MM.1S (cell line): ENCODE measurements at regions not wholly inside any gene's neighbourhood (a gene's known extent, or its start where the extent isn't known, plus 50 kb on each side); places are given as distances from the start of the nearest gene placed in this dataset.

Experiments
- DNase-seq: peaks from one replicate; pipeline ENCODE4 v3.0.0-alpha.2; 2015
- H2AFZ ChIP-seq: fragments of 300-600 bp; sonication (generic); 2 replicates; pipeline ENCODE4 v1.6.0; 2016; ENCODE audit warnings: antibody characterized with exemption, low read length
- H3F3A ChIP-seq: fragments of 300-600 bp; sonication (generic); 2 replicates; pipeline ENCODE4 v1.6.1; 2016; ENCODE audit warnings: mild to moderate bottlenecking, antibody characterized with exemption, low read length, moderate library complexity, mixed read lengths; ENCODE audit not compliant: insufficient read depth
- H3K27ac ChIP-seq: fragments of 300-600 bp; sonication (generic); 2 replicates; pipeline ENCODE4 v1.5.1; 2016; ENCODE audit warnings: mild to moderate bottlenecking, low read length
- H3K27me3 ChIP-seq: fragments of 300-600 bp; sonication (generic); replicated peaks from 2 replicates; pipeline ENCODE4 v1.6.0; 2016; ENCODE audit warnings: low read length; ENCODE audit not compliant: insufficient read depth
- H3K36me3 ChIP-seq: fragments of 300-600 bp; sonication (generic); replicated peaks from 2 replicates; pipeline ENCODE4 v1.6.1; 2016; ENCODE audit warnings: mild to moderate bottlenecking, low read length, mixed read lengths; ENCODE audit not compliant: insufficient read depth
- H3K4me1 ChIP-seq: fragments of 300-600 bp; sonication (generic); 2 replicates; pipeline ENCODE4 v1.6.1; 2016; ENCODE audit warnings: low read length, mixed read lengths
- H3K4me2 ChIP-seq: fragments of 300-600 bp; sonication (generic); 2 replicates; pipeline ENCODE4 v1.6.0; 2016; ENCODE audit warnings: low read depth, low read length
- H3K4me3 ChIP-seq: fragments of 300-600 bp; sonication (generic); 2 replicates; pipeline ENCODE4 v1.5.1; 2016; ENCODE audit warnings: low read length, mixed read lengths
- H3K79me2 ChIP-seq: fragments of 300-600 bp; sonication (generic); 2 replicates; pipeline ENCODE4 v1.6.1; 2016; ENCODE audit warnings: mixed run types, low read length, mixed read lengths
- H3K9ac ChIP-seq: fragments of 300-600 bp; sonication (generic); 2 replicates; pipeline ENCODE4 v1.6.1; 2016; ENCODE audit warnings: low read length, mixed read lengths
- H3K9me2 ChIP-seq: fragments of 300-600 bp; sonication (generic); replicated peaks from 2 replicates; pipeline ENCODE4 v1.6.1; 2016; ENCODE audit warnings: mild to moderate bottlenecking, low read length, mixed read lengths; ENCODE audit not compliant: insufficient read depth
- H3K9me3 ChIP-seq: fragments of 300-600 bp; sonication (generic); replicated peaks from 2 replicates; pipeline ENCODE4 v1.6.1; 2016; ENCODE audit warnings: mild to moderate bottlenecking, low read length, mixed read lengths; ENCODE audit not compliant: insufficient read depth
- H4K20me1 ChIP-seq: fragments of 300-600 bp; sonication (generic); 2 replicates; pipeline ENCODE4 v1.6.1; 2016; ENCODE audit warnings: mild to moderate bottlenecking, low read length, moderate library complexity, mixed read lengths; ENCODE audit not compliant: insufficient read depth
- CTCF ChIP-seq: fragments of 300-600 bp; sonication (generic); IDR thresholded peaks from 2 replicates; pipeline ENCODE4 v1.5.1; 2016; ENCODE audit warnings: antibody characterized with exemption, low read length, mixed read lengths
- EZH2 ChIP-seq: fragments of 300-600 bp; sonication (generic); optimal IDR thresholded peaks from 2 replicates; pipeline ENCODE3; 2017; ENCODE audit warnings: low read depth, mild to moderate bottlenecking, antibody characterized with exemption, low read length, mixed read lengths
- EZH2phosphoT487 ChIP-seq: fragments of 300-600 bp; sonication (generic); IDR thresholded peaks from 2 replicates; pipeline ENCODE4 v1.6.1; 2018; ENCODE audit warnings: antibody characterized with exemption, low read length

- H3K9me3 ChIP-seq = no peaks in the 10 kb centered on the region
- TF ChIP-seq CTCF (no peak), EZH2phosphoT487 (no peak), EZH2 (no peak)
- no peak overlapping the region for H3K9ac ChIP-seq
- no peak for DNase-seq
- H2AFZ ChIP-seq = no peak overlapping the region
- H3K27me3 ChIP-seq = no peaks in the 10 kb centered on the region
- no peaks in the 10 kb centered on the region for H3K79me2 ChIP-seq
- H3K27ac ChIP-seq = no peak overlapping the region
- no peaks in the 10 kb centered on the region for H3K36me3 ChIP-seq
- no peak overlapping the region for H3K4me3 ChIP-seq
- H3F3A ChIP-seq = no peaks in the 10 kb centered on the region
- no peaks in the 10 kb centered on the region for H3K9me2 ChIP-seq
- no peak overlapping the region for H3K4me2 ChIP-seq
- H4K20me1 ChIP-seq = no peaks in the 10 kb centered on the region
- no peaks in the 10 kb centered on the region for H3K4me1 ChIP-seq
These were observed 227.8 kb downstream of the STIM2 start for GRCh38 chr4:27088491-27088890.

- Histone ChIP-seq H3K9me2 (no peaks in the 10 kb centered on the region), H4K20me1 (no peaks in the 10 kb centered on the region), H3K27ac (no peak overlapping the region), H3K36me3 (no peaks in the 10 kb centered on the region), H3K79me2 (no peaks in the 10 kb centered on the region), H3K9me3 (no peaks in the 10 kb centered on the region), H3K4me3 (no peak overlapping the region), H3K4me2 (no peak overlapping the region), H3K27me3 (no peaks in the 10 kb centered on the region), H3F3A (no peaks in the 10 kb centered on the region), H3K9ac (no peak overlapping the region), H2AFZ (no peak overlapping the region), H3K4me1 (no peaks in the 10 kb centered on the region)
- DNase-seq = no peak
- no peak for TF ChIP-seq CTCF
- no peak for TF ChIP-seq EZH2phosphoT487
- TF ChIP-seq EZH2 = no peak
These were observed 228.5 kb downstream of the STIM2 start for GRCh38 chr4:27089186-27089585.

GRCh38 chr4:27090406-27090805 is 229.8 kb downstream of the STIM2 start:
- Histone ChIP-seq H4K20me1 (no peaks in the 10 kb centered on the region), H3K79me2 (no peaks in the 10 kb centered on the region), H2AFZ (no peak overlapping the region), H3K4me1 (no peaks in the 10 kb centered on the region), H3K4me2 (no peak overlapping the region), H3K9ac (no peak overlapping the region), H3F3A (no peaks in the 10 kb centered on the region), H3K9me2 (no peaks in the 10 kb centered on the region), H3K27me3 (no peaks in the 10 kb centered on the region), H3K4me3 (no peak overlapping the region), H3K9me3 (no peaks in the 10 kb centered on the region), H3K27ac (no peak overlapping the region), H3K36me3 (no peaks in the 10 kb centered on the region)
- TF ChIP-seq EZH2 (no peak), EZH2phosphoT487 (no peak)
- DNase-seq = no peak

- Histone ChIP-seq H3K9ac (no peak overlapping the region), H2AFZ (no peak overlapping the region), H3K4me2 (no peak overlapping the region), H3K27me3 (no peaks in the 10 kb centered on the region), H4K20me1 (no peaks in the 10 kb centered on the region), H3F3A (no peaks in the 10 kb centered on the region), H3K9me2 (no peaks in the 10 kb centered on the region), H3K4me3 (no peak overlapping the region), H3K79me2 (no peaks in the 10 kb centered on the region), H3K9me3 (no peaks in the 10 kb centered on the region), H3K27ac (no peak overlapping the region), H3K4me1 (no peaks in the 10 kb centered on the region), H3K36me3 (no peaks in the 10 kb centered on the region)
- DNase-seq = no peak
- TF ChIP-seq EZH2 (no peak), CTCF (no peak), EZH2phosphoT487 (no peak)
These were observed 233.6 kb downstream of the STIM2 start for GRCh38 chr4:27094224-27094623.
